ENCODE measurements at regions not wholly inside any gene's neighbourhood (a gene's known extent, or its start where the extent isn't known, plus 50 kb on each side); places are given as distances from the start of the nearest gene placed in this dataset.

- no peak for ATAC-seq
- intact Hi-C loops (cut with DNase I): no loop called here
- no peak for DNase-seq
Measured at GRCh38 chr3:124431331-124431994, 298.8 kb upstream of the UMPS start.

- intact Hi-C loops (cut with DNase I): no loop called here
- DNase-seq (no peak), ATAC-seq (no peak)
Measured at GRCh38 chr3:124434176-124434575, 296.1 kb upstream of the UMPS start.

GRCh38 chr3:124435467-124435866, 294.8 kb upstream of the UMPS start:
- no peak for ATAC-seq
- intact Hi-C loops (cut with DNase I): no loop called here
- DNase-seq: no peak

GRCh38 chr3:124438813-124439212, 291.4 kb upstream of the UMPS start:
- DNase-seq (no peak), ATAC-seq (no peak)
- intact Hi-C loops (cut with DNase I): no loop called here

GRCh38 chr3:124439603-124440002, 290.6 kb upstream of the UMPS start:
- intact Hi-C loops (cut with DNase I): no loop called here
- ATAC-seq: no peak

GRCh38 chr3:124441766-124442165, 288.5 kb upstream of the UMPS start:
- DNase-seq (no peak), ATAC-seq (no peak)
- intact Hi-C loops (cut with DNase I): no loop called here

More at GRCh38 chr3:124439603-124440002, 290.6 kb upstream of the UMPS start:
- no peak for DNase-seq

GRCh38 chr3:124442463-124442862, 287.8 kb upstream of the UMPS start:
- no peak for ATAC-seq
- no peak for DNase-seq
- intact Hi-C loops (cut with DNase I): no loop called here

GRCh38 chr3:124443446-124443845, 286.8 kb upstream of the UMPS start:
- DNase-seq (no peak), ATAC-seq (no peak)
- intact Hi-C loops (cut with DNase I): no loop called here

GRCh38 chr3:124444075-124444474, 286.2 kb upstream of the UMPS start:
- ATAC-seq: no peak
- DNase-seq: no peak
- intact Hi-C loops (cut with DNase I): no loop called here

GRCh38 chr3:124444896-124445295, 285.4 kb upstream of the UMPS start:
- ATAC-seq (no peak), DNase-seq (no peak)
- intact Hi-C loops (cut with DNase I): no loop called here

- no peak for DNase-seq
- no peak for ATAC-seq
- intact Hi-C loops (cut with DNase I): no loop called here
Measured at GRCh38 chr3:124447845-124448244, 282.4 kb upstream of the UMPS start.

GRCh38 chr3:124448954-124449353, 281.3 kb upstream of the UMPS start:
- ATAC-seq: no peak
- DNase-seq: no peak
- intact Hi-C loops (cut with DNase I): no loop called here

- DNase-seq (no peak), ATAC-seq (no peak)
- intact Hi-C loops (cut with DNase I): no loop called here
Measured at GRCh38 chr3:124450366-124450765, 279.9 kb upstream of the UMPS start.

GRCh38 chr3:124451630-124452317, 278.5 kb upstream of the UMPS start:
- ATAC-seq (no peak), DNase-seq (no peak)
- intact Hi-C loops (cut with DNase I): no loop called here

- DNase-seq: no peak
- ATAC-seq: no peak
- intact Hi-C loops (cut with DNase I): no loop called here
Measured at GRCh38 chr3:124453189-124453588, 277.1 kb upstream of the UMPS start.

- no peak for ATAC-seq
- intact Hi-C loops (cut with DNase I): no loop called here
Measured at GRCh38 chr3:124455891-124456290, 274.4 kb upstream of the UMPS start.

GRCh38 chr3:124456506-124456905, 273.7 kb upstream of the UMPS start:
- ATAC-seq (no peak), DNase-seq (peak; percentile 24)
- intact Hi-C loops (cut with DNase I): no loop called here

More at GRCh38 chr3:124455891-124456290, 274.4 kb upstream of the UMPS start:
- DNase-seq: no peak

- DNase-seq (no peak), ATAC-seq (peak in 1 of 2 donors; percentile 57)
- intact Hi-C loops (cut with DNase I): loop anchor here in 1 of 2 donors (10.0 kb wide), 1 partner anchor 445 kb away; no protein-coding TSS in a partner anchor
Measured at GRCh38 chr3:124459678-124460077, 270.6 kb upstream of the UMPS start.

GRCh38 chr3:124461126-124461525, 269.1 kb upstream of the UMPS start:
- no peak for DNase-seq
- ATAC-seq: no peak
- intact Hi-C loops (cut with DNase I): loop anchor here in 1 of 2 donors (10.0 kb wide), 1 partner anchor 446 kb away; no protein-coding TSS in a partner anchor

- DNase-seq: no peak
- intact Hi-C loops (cut with DNase I): loop anchor here in 1 of 2 donors (10.0 kb wide), 1 partner anchor 447 kb away; no protein-coding TSS in a partner anchor
- ATAC-seq: no peak
Measured at GRCh38 chr3:124461838-124462632, 268.2 kb upstream of the UMPS start.
